Uterus (tissue), 3 donors: ENCODE measurements at regions not wholly inside any gene's neighbourhood (a gene's known extent, or its start where the extent isn't known, plus 50 kb on each side); places are given as distances from the start of the nearest gene placed in this dataset.
"Not testable (repeated sequence)": the region's sequence is repeated elsewhere in the genome, so short reads cannot be mapped to it uniquely, and the experiment has no call there.

Experiments used
- DNase-seq, 2 donors: peaks; one replicate each; pipeline ENCODE4 v3.0.0-alpha.2; 2019 to 2020
- H3K27ac ChIP-seq, 2 donors: fragments of 200-600 bp; sonication (generic); 1 replicate in 1 of 2; 2 replicates in 1 of 2; pipeline ENCODE4 v1.5.1; 2016 to 2018
- H3K27me3 ChIP-seq, 2 donors: fragments of 200-600 bp; sonication (generic); one replicate each; pipeline ENCODE4 v1.5.1; 2018 to 2019; ENCODE audit warnings: control low read depth in 1 of 2
- H3K36me3 ChIP-seq, 2 donors: fragments of 200-600 bp; sonication (generic); one replicate each; pipeline ENCODE4 v1.5.1; 2019; ENCODE audit warnings: control low read depth in 1 of 2
- H3K4me1 ChIP-seq, 2 donors: fragments of 200-600 bp; sonication (generic); one replicate each; pipeline ENCODE4 v1.5.1; 2018 to 2019; ENCODE audit warnings: control low read depth in 1 of 2
- H3K4me3 ChIP-seq, 2 donors: fragments of 200-600 bp; sonication (generic); 1 replicate in 1 of 2; 2 replicates in 1 of 2; pipeline ENCODE4 v1.5.1; 2018 to 2019; ENCODE audit warnings: mild to moderate bottlenecking in 1 of 2
- H3K9me3 ChIP-seq, 2 donors: fragments of 200-600 bp; sonication (generic); one replicate each; pipeline ENCODE4 v1.5.1; 2019; ENCODE audit warnings: control low read depth in 1 of 2
- CTCF ChIP-seq, 4 experiments: fragments of 200-600 bp in 2 of 4; fragments of 450-650 bp in 2 of 4; sonication (generic) in 2 of 4; IDR thresholded peaks; one replicate each; pipeline ENCODE4 v1.5.1; 2016 to 2019; ENCODE audit warnings: antibody characterized with exemption in 4 of 4, mild to moderate bottlenecking in 2 of 4, moderate library complexity in 1 of 4
- POLR2A ChIP-seq, 2 donors: fragments of 450-650 bp; IDR thresholded peaks; one replicate each; pipeline ENCODE4 v1.6.1; 2016; ENCODE audit warnings: antibody characterized with exemption in 2 of 2, mild to moderate bottlenecking in 1 of 2, moderate library complexity in 1 of 2
- intact Hi-C: fragments of 100-400 bp; cut with DNase I; formaldehyde crosslinking; loops from one replicate; pipeline ENCODE4 v1.15.1; 2023; ENCODE audit warnings: low total_unique reads
- donor health status: DM: yes; HTN: yes; CAD: no.

GRCh38 chr13:90047600-90047999 is 1299.9 kb upstream of the MIR17HG start:
- no peaks in the 10 kb centered on the region for H3K36me3 ChIP-seq
- intact Hi-C loops: no loop called here
- H3K9me3 ChIP-seq: no peaks in the 10 kb centered on the region
- no peak for TF ChIP-seq CTCF (IDR thresholded peaks at IDR 0.05)
- TF ChIP-seq POLR2A (IDR thresholded peaks at IDR 0.05): no peak
- H3K4me1 ChIP-seq: no peaks in the 10 kb centered on the region
- H3K4me3 ChIP-seq: no peak overlapping the region
- H3K27ac ChIP-seq: no peak overlapping the region
- no peak for DNase-seq
- no peaks in the 10 kb centered on the region for H3K27me3 ChIP-seq

- H3K36me3 ChIP-seq: no peaks in the 10 kb centered on the region
- intact Hi-C loops: no loop called here
- TF ChIP-seq POLR2A (IDR thresholded peaks at IDR 0.05) (no peak), CTCF (IDR thresholded peaks at IDR 0.05) (no peak)
- H3K27me3 ChIP-seq: no peaks in the 10 kb centered on the region
- DNase-seq: no peak
- H3K9me3 ChIP-seq: no peaks in the 10 kb centered on the region
- no peaks in the 10 kb centered on the region for H3K4me1 ChIP-seq
- no peak overlapping the region for H3K4me3 ChIP-seq
- H3K27ac ChIP-seq: no peak overlapping the region
Observed at GRCh38 chr13:90049989-90050671, 1297.4 kb upstream of the MIR17HG start.

GRCh38 chr13:90055121-90055520 is 1292.4 kb upstream of the MIR17HG start:
- intact Hi-C loops: no loop called here
- no peak for DNase-seq
- H3K4me1 ChIP-seq: no peaks in the 10 kb centered on the region

GRCh38 chr13:90055760-90056159 is 1291.7 kb upstream of the MIR17HG start:
- H3K27ac ChIP-seq: no peak overlapping the region
- no peaks in the 10 kb centered on the region for H3K9me3 ChIP-seq
- H3K36me3 ChIP-seq: no peaks in the 10 kb centered on the region
- peaks cover 0 to 3% of the 10 kb centered on the region in 2 donors for H3K27me3 ChIP-seq
- intact Hi-C loops: no loop called here
- TF ChIP-seq POLR2A (IDR thresholded peaks at IDR 0.05): no peak
- no peak for TF ChIP-seq CTCF (IDR thresholded peaks at IDR 0.05)
- H3K4me3 ChIP-seq: no peak overlapping the region
- H3K4me1 ChIP-seq: no peaks in the 10 kb centered on the region
- no peak for DNase-seq

More at GRCh38 chr13:90055121-90055520, 1292.4 kb upstream of the MIR17HG start:
- no peaks in the 10 kb centered on the region for H3K36me3 ChIP-seq
- TF ChIP-seq CTCF (IDR thresholded peaks at IDR 0.05) (no peak), POLR2A (IDR thresholded peaks at IDR 0.05) (no peak)
- H3K4me3 ChIP-seq: no peak overlapping the region
- H3K27ac ChIP-seq: no peak overlapping the region
- H3K9me3 ChIP-seq: no peaks in the 10 kb centered on the region
- H3K27me3 ChIP-seq: peaks cover 0 to 3% of the 10 kb centered on the region in 2 donors

GRCh38 chr13:90064226-90064625 is 1283.3 kb upstream of the MIR17HG start:
- H3K4me1 ChIP-seq, intact Hi-C loops, H3K27me3 ChIP-seq, H3K27ac ChIP-seq, H3K36me3 ChIP-seq, H3K4me3 ChIP-seq, H3K9me3 ChIP-seq, DNase-seq: not testable (repeated sequence)

GRCh38 chr13:90068658-90069057 is 1278.8 kb upstream of the MIR17HG start:
- Histone ChIP-seq H3K9me3 (no peaks in the 10 kb centered on the region), H3K36me3 (no peaks in the 10 kb centered on the region), H3K4me3 (no peak overlapping the region), H3K27me3 (no peaks in the 10 kb centered on the region), H3K27ac (no peak overlapping the region), H3K4me1 (no peaks in the 10 kb centered on the region)
- intact Hi-C loops: no loop called here
- no peak for DNase-seq
- no peak for TF ChIP-seq POLR2A (IDR thresholded peaks at IDR 0.05)
- no peak for TF ChIP-seq CTCF (IDR thresholded peaks at IDR 0.05)
